ENCODE measurements at regions not wholly inside any gene's neighbourhood (a gene's known extent, or its start where the extent isn't known, plus 50 kb on each side); places are given as distances from the start of the nearest gene placed in this dataset.
A peak's percentile ranks its signal among the peaks of the same experiment; 100 is the strongest.

- H3K36me3 Mint-ChIP-seq, result no peaks in the 10 kb centered on the region
- H3K4me3 ChIP-seq (replicated peaks in 1 of 3; ENCODE audit: low read depth in 2 of 3, low read length in 3 of 3), result no peak overlapping the region
- no peaks in the 10 kb centered on the region for H3K4me1 Mint-ChIP-seq
- no peak for TF ChIP-seq CTCF (IDR thresholded peaks at IDR 0.05)
- no peaks in the 10 kb centered on the region for H3K9me3 ChIP-seq (replicated peaks in 1 of 2; ENCODE audit: control insufficient read depth in 1 of 2, insufficient read depth in 1 of 2, low read length in 2 of 2)
- no peaks in the 10 kb centered on the region for H3K4me1 ChIP-seq (ENCODE audit: control insufficient read depth in 1 of 2, insufficient read depth in 2 of 2, low read length in 2 of 2)
- DNase-seq, result no peak
- intact Hi-C loops (cut with micrococcal nuclease), result no loop called here
- no peak overlapping the region for H3K4me3 Mint-ChIP-seq
- H3K4me2 ChIP-seq (replicated peaks; ENCODE audit: extremely low read depth, low read length, poor library complexity, severe bottlenecking), result no peak overlapping the region
- H4K20me1 ChIP-seq (ENCODE audit: insufficient read depth, low read length), result no peaks in the 10 kb centered on the region
- no peaks in the 10 kb centered on the region for H3K27me3 ChIP-seq (ENCODE audit: control insufficient read depth in 2 of 2, insufficient read depth in 2 of 2, low read length in 2 of 2)
- H3K79me2 ChIP-seq (ENCODE audit: insufficient read depth, low read length), result no peaks in the 10 kb centered on the region
- peaks cover 0 to 1% (median 0%) of the 10 kb centered on the region in 7 donors for H3K9me3 Mint-ChIP-seq
- H3K9ac ChIP-seq (ENCODE audit: insufficient read depth, low read length, poor library complexity, severe bottlenecking), result no peak overlapping the region
- no peak overlapping the region for H2AFZ ChIP-seq (ENCODE audit: insufficient read depth, low read depth, low read length, poor library complexity, severe bottlenecking)
- peaks cover 2 to 4% (median 4%) of the 10 kb centered on the region in 3 donors for H3K27me3 Mint-ChIP-seq (ENCODE audit: low read depth in 3 of 3)
- H3K36me3 ChIP-seq (replicated peaks in 1 of 2; ENCODE audit: control insufficient read depth in 1 of 2, insufficient read depth in 2 of 2, low read length in 2 of 2), result no peaks in the 10 kb centered on the region
- H3K27ac ChIP-seq (ENCODE audit: low read depth in 1 of 2, low read length in 2 of 2), result no peak overlapping the region
- WGBS (ENCODE audit: insufficient coverage), result no CpG with 5 or more reads among the region's 1 CpG
- H3K27ac Mint-ChIP-seq, result no peak overlapping the region
Measured at GRCh38 chr4:106816496-106816895, 219.6 kb downstream of the DKK2 start.

GRCh38 chr4:106810122-106810521, 226.0 kb downstream of the DKK2 start:
- Histone ChIP-seq H3K9me3 (replicated peaks in 1 of 2; ENCODE audit: control insufficient read depth in 1 of 2, insufficient read depth in 1 of 2, low read length in 2 of 2) (no peaks in the 10 kb centered on the region), H3K79me2 (ENCODE audit: insufficient read depth, low read length) (no peaks in the 10 kb centered on the region), H3K4me1 (ENCODE audit: control insufficient read depth in 1 of 2, insufficient read depth in 2 of 2, low read length in 2 of 2) (peaks cover 0 to 3% of the 10 kb centered on the region in 2 donors), H3K4me3 (replicated peaks in 1 of 3; ENCODE audit: low read depth in 2 of 3, low read length in 3 of 3) (no peak overlapping the region), H3K9ac (ENCODE audit: insufficient read depth, low read length, poor library complexity, severe bottlenecking) (no peak overlapping the region), H3K27me3 (ENCODE audit: control insufficient read depth in 2 of 2, insufficient read depth in 2 of 2, low read length in 2 of 2) (no peaks in the 10 kb centered on the region), H3K27ac (ENCODE audit: low read depth in 1 of 2, low read length in 2 of 2) (no peak overlapping the region), H4K20me1 (ENCODE audit: insufficient read depth, low read length) (no peaks in the 10 kb centered on the region), H3K4me2 (replicated peaks; ENCODE audit: extremely low read depth, low read length, poor library complexity, severe bottlenecking) (no peak overlapping the region), H3K36me3 (replicated peaks in 1 of 2; ENCODE audit: control insufficient read depth in 1 of 2, insufficient read depth in 2 of 2, low read length in 2 of 2) (no peaks in the 10 kb centered on the region), H2AFZ (ENCODE audit: insufficient read depth, low read depth, low read length, poor library complexity, severe bottlenecking) (no peak overlapping the region)
- no peaks in the 10 kb centered on the region for H3K4me1 Mint-ChIP-seq
- intact Hi-C loops (cut with micrococcal nuclease), result no loop called here
- no peak for TF ChIP-seq CTCF (IDR thresholded peaks at IDR 0.05)
- no peaks in the 10 kb centered on the region for H3K36me3 Mint-ChIP-seq
- DNase-seq, result no peak
- no peak overlapping the region for H3K4me3 Mint-ChIP-seq
- peak overlapping the region in 1 of 7 donors; percentile 31 for H3K27ac Mint-ChIP-seq
- peaks cover 2 to 4% (median 3%) of the 10 kb centered on the region in 3 donors for H3K27me3 Mint-ChIP-seq (ENCODE audit: low read depth in 3 of 3)
- peaks cover 0 to 1% (median 0%) of the 10 kb centered on the region in 7 donors for H3K9me3 Mint-ChIP-seq
